ENCODE measurements at regions not wholly inside any gene's neighbourhood (a gene's known extent, or its start where the extent isn't known, plus 50 kb on each side); places are given as distances from the start of the nearest gene placed in this dataset.

- TF ChIP-seq, protein P1, sequence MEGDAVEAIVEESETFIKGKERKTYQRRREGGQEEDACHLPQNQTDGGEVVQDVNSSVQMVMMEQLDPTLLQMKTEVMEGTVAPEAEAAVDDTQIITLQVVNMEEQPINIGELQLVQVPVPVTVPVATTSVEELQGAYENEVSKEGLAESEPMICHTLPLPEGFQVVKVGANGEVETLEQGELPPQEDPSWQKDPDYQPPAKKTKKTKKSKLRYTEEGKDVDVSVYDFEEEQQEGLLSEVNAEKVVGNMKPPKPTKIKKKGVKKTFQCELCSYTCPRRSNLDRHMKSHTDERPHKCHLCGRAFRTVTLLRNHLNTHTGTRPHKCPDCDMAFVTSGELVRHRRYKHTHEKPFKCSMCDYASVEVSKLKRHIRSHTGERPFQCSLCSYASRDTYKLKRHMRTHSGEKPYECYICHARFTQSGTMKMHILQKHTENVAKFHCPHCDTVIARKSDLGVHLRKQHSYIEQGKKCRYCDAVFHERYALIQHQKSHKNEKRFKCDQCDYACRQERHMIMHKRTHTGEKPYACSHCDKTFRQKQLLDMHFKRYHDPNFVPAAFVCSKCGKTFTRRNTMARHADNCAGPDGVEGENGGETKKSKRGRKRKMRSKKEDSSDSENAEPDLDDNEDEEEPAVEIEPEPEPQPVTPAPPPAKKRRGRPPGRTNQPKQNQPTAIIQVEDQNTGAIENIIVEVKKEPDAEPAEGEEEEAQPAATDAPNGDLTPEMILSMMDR (IDR thresholded peaks at IDR 0.05; ENCODE audit: borderline replicate concordance, insufficient read depth, low read depth, low read length), result no peak
These were observed 535.9 kb downstream of the IQCM start for GRCh38 chr4:149279776-149280175.

GRCh38 chr4:149279331-149279730 lies 536.3 kb downstream of the IQCM start:
- no peak overlapping the region for H3K4me3 ChIP-seq (ENCODE audit: low read depth, low read length)
- TF ChIP-seq, protein P1 (IDR thresholded peaks at IDR 0.05; ENCODE audit: borderline replicate concordance, insufficient read depth, low read depth, low read length), result no peak

More at GRCh38 chr4:149279776-149280175, 535.9 kb downstream of the IQCM start:
- H3K4me3 ChIP-seq (ENCODE audit: low read depth, low read length), result no peak overlapping the region

GRCh38 chr4:149277705-149278104 lies 537.9 kb downstream of the IQCM start:
- TF ChIP-seq, protein P1 (IDR thresholded peaks at IDR 0.05; ENCODE audit: borderline replicate concordance, insufficient read depth, low read depth, low read length), result no peak
- no peak overlapping the region for H3K4me3 ChIP-seq (ENCODE audit: low read depth, low read length)

DNA sequence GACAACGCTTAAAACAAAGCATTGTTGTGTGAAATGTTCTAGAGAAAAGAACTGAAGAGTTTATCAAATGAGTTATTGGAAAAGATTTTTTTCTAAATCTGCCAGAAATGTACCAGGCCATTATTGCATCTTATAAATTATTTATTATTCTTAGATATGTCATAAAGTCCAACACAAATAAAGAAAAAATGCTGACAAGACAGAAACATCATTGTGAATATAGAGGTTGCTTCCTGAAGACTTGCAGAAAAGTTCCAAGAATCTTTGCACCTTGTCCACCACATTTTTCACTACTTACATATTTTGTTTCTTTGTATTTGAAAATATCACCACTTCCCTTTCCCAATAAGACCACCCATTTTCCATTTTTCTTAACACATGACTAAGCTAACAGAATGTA lies 545.8 kb downstream of the IQCM start:
- TF ChIP-seq, protein P1 (IDR thresholded peaks at IDR 0.05; ENCODE audit: borderline replicate concordance, insufficient read depth, low read depth, low read length), result no peak
- H3K4me3 ChIP-seq (ENCODE audit: low read depth, low read length), result no peak overlapping the region

- TF ChIP-seq, protein P1 (IDR thresholded peaks at IDR 0.05; ENCODE audit: borderline replicate concordance, insufficient read depth, low read depth, low read length), result no peak
- no peak overlapping the region for H3K4me3 ChIP-seq (ENCODE audit: low read depth, low read length)
These were observed 549.3 kb downstream of the IQCM start for GRCh38 chr4:149266301-149266700.

DNA sequence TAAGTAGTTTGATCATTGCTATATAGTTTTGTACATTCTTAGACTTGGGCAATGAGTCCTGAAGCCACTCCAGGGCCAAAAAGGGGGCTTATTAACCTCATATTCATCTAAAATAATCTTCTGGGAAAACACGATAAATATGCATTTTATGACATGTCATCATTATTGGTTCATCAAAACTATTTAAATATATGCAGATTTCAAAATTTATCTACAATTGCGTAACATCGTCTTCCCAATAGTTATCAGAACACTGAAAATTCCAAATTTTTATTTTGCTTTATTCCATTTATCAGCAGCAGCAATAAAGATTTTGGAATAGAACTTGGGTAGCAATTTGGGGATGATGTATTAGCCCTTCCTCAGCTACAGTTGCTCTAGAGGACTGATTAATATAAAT lies 550.0 kb downstream of the IQCM start:
- TF ChIP-seq, protein P1 (IDR thresholded peaks at IDR 0.05; ENCODE audit: borderline replicate concordance, insufficient read depth, low read depth, low read length), result no peak
- H3K4me3 ChIP-seq (ENCODE audit: low read depth, low read length), result no peak overlapping the region

GRCh38 chr4:149264093-149264733 lies 551.4 kb downstream of the IQCM start:
- H3K4me3 ChIP-seq (ENCODE audit: low read depth, low read length), result no peak overlapping the region
- TF ChIP-seq, protein P1 (IDR thresholded peaks at IDR 0.05; ENCODE audit: borderline replicate concordance, insufficient read depth, low read depth, low read length), result peak; percentile 64
